GM12873 (cell line): ENCODE measurements at regions not wholly inside any gene's neighbourhood (a gene's known extent, or its start where the extent isn't known, plus 50 kb on each side); places are given as distances from the start of the nearest gene placed in this dataset.

Experiments used
- CTCF ChIP-seq: IDR thresholded peaks from 2 replicates; pipeline ENCODE4 v1.5.1; 2012; ENCODE audit warnings: low read depth, mild to moderate bottlenecking, moderate library complexity, low read length, control low read depth; ENCODE audit not compliant: insufficient read depth; ENCODE audit errors: missing control alignments

GRCh38 chr15:58298879-58299850 lies 132.6 kb upstream of the LIPC start:
- no peak for TF ChIP-seq CTCF

- no peak for TF ChIP-seq CTCF
Measured at GRCh38 chr15:58302832-58303231, 129.0 kb upstream of the LIPC start.

DNA sequence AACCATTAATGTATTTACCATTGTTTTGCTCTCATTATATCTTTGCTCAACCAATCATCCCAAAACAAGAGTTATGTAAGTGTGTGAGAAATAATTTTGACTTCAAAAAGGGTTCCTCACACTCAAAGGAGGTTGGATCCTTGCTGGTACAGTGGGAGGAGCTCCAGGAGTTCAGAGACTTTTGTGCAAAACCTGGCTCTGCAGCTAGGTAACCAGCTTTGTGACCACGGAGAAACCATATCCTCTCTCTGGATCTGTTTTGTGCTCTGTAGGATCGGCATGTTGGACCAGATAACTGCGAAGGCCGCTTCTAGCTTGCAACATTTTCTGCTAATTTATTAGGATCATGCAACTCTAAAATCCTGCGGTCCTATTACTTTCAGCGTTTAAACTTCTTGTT lies 128.6 kb upstream of the LIPC start:
- no peak for TF ChIP-seq CTCF

- no peak for TF ChIP-seq CTCF
Measured at GRCh38 chr15:58306591-58307312, 125.0 kb upstream of the LIPC start.

DNA sequence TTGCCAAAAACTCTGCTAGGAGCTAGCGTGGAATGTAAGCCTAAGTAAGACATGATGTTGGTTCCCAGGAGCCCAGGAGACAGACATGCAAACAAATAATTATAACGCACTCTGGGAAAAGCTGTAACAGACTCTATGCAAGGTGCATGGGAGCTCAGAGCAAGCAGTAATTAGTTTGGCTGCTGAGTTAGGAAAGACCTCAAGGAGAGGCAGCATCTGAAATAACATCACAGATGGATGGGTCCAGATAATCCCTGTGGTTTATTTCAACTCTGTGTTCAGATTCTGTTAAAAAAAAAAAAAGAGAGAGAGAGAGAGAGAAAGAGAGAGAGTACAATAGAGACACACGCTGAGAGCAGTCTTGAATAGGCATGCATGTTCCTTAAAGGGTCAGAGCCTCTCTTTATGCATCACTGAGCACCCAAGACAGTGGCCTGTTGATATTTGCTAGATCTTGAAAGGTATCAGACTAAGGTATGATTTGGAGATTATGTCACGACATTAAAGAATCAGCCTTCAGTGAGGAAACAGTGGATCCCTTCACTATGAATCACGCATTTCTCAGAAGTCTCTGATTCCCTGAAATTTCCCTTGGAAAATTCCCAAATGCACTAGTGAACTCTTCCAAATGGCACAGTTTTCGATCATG lies 124.4 kb upstream of the LIPC start:
- TF ChIP-seq CTCF: no peak

DNA sequence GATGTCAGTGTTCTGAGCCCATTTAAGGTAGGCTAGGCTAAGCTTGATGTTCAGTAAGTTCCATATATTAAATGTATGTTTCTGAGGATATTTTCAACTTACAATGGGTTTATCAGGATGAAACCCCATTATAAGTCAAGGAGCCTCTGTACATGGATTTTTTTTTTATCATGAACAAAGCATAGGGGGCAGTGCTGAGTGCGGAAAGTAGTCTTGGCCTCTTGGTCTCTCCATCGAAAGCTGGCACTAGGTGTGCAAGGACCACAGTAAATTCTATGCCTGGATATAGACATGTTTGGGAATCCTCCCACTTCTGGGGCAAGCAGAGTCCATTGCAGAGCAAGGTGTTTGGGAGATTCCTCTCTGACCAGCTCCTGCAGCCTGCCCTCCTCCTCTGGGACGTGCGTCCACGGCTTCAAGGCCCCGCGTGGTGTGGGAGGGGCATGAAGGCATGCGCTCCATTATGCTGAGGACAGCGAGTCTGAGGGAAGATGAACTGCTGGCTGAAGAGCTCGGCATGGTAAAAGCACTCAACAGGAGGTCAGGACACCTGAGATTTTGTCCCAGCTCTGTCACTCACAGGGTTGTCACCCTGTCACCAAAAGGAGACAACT lies 122.9 kb upstream of the LIPC start:
- no peak for TF ChIP-seq CTCF
